ENCODE measurements at regions not wholly inside any gene's neighbourhood (a gene's known extent, or its start where the extent isn't known, plus 50 kb on each side); places are given as distances from the start of the nearest gene placed in this dataset.

GRCh38 chr14:98692832-98693231 is 579.2 kb downstream of the BCL11B start:
- TF ChIP-seq POLR2AphosphoS5 (IDR thresholded peaks at IDR 0.05) (no peak), CTCF (IDR thresholded peaks at IDR 0.05) (no peak), EP300 (IDR thresholded peaks at IDR 0.05) (no peak)
